Hepatocyte (in vitro differentiated cells): ENCODE measurements at regions not wholly inside any gene's neighbourhood (a gene's known extent, or its start where the extent isn't known, plus 50 kb on each side); places are given as distances from the start of the nearest gene placed in this dataset.

Source experiments
- CTCF ChIP-seq: fragments of 200-600 bp; sonication (generic); IDR thresholded peaks from 2 replicates; pipeline ENCODE4 v1.5.1; 2016; ENCODE audit warnings: antibody characterized with exemption, mild to moderate bottlenecking; ENCODE audit not compliant: poor library complexity
- EZH2 ChIP-seq: fragments of 200-600 bp; sonication (generic); IDR thresholded peaks from 2 replicates; pipeline ENCODE4 v1.6.1; 2016; ENCODE audit warnings: antibody characterized with exemption, mild to moderate bottlenecking, borderline replicate concordance

- no peak for TF ChIP-seq CTCF
- no peak for TF ChIP-seq EZH2
These were observed 99.4 kb upstream of the UBE2E2 start for GRCh38 chr3:23103764-23104163.
